Activated CD4-positive, alpha-beta T cell treated with anti-CD3 and anti-CD28 coated beads for 4 hours (primary cell): ENCODE measurements at regions not wholly inside any gene's neighbourhood (a gene's known extent, or its start where the extent isn't known, plus 50 kb on each side); places are given as distances from the start of the nearest gene placed in this dataset.
"Not testable (repeated sequence)": the region's sequence is repeated elsewhere in the genome, so short reads cannot be mapped to it uniquely, and the experiment has no call there.

Experiments
- DNase-seq, 2 donors: peaks; one replicate each; pipeline ENCODE4 v3.0.0-alpha.2; 2020

GRCh38 chr7:52465216-52465615 is 570.2 kb upstream of the POM121L12 start:
- DNase-seq, result no peak

- DNase-seq, result no peak
These were observed 572.1 kb upstream of the POM121L12 start for GRCh38 chr7:52463341-52463740.

DNA sequence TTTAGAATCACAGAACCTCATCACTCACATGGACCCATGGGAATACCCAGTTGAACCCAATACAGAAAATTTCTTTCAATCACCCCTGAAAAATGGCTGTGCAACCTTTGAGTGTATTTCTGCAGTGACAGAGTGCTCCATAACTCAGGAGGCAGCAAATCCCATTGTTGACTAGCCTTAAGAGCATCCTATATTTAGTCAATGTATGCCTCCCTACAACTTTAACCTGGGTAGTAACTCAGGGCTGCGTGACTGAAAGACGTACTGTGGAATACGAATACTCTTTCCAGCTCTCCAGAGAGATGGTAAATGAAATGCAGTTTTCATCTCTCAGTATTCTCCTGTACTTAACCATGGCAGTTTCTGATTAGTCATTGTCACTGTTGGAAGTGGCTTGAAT is 573.0 kb upstream of the POM121L12 start:
- no peak for DNase-seq

DNA sequence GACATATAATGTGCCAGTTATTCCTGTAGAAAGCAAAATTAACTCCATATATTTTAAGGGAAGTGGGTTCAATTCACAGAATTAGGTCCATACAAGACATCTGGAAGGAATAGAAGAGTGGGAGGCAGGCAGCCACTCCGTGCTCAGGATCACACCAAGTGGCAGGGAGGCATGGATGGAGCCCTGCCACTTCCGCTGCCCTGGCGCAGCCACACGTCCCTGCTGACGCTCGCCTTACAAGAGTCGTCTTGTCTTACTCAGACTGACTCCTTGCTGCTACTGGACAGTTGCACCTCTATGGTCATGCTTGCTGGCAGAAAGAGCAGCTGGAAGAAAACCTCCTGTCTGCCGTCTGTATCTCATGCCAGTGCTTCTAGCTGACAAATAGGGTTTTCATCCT is 579.9 kb upstream of the POM121L12 start:
- no peak for DNase-seq

DNA sequence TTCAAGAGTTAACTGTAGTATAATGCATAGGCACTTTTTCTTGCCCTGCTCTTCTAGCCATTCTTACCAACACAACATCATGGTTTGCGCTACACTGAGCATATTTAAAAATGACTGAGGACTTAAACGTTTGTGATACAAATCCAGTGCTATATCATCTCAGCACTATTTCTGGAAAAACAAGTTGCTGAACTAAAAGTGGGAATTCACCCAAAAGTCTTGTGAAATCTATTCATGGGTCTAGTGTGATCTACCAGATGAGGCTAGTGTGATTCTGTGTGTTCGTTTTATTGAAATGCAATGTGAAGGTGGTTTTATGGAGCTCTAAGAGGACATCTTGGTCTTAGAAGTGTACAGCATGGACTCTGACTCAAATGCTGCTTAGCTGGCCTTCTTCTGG is 584.6 kb upstream of the POM121L12 start:
- DNase-seq, result no peak

DNA sequence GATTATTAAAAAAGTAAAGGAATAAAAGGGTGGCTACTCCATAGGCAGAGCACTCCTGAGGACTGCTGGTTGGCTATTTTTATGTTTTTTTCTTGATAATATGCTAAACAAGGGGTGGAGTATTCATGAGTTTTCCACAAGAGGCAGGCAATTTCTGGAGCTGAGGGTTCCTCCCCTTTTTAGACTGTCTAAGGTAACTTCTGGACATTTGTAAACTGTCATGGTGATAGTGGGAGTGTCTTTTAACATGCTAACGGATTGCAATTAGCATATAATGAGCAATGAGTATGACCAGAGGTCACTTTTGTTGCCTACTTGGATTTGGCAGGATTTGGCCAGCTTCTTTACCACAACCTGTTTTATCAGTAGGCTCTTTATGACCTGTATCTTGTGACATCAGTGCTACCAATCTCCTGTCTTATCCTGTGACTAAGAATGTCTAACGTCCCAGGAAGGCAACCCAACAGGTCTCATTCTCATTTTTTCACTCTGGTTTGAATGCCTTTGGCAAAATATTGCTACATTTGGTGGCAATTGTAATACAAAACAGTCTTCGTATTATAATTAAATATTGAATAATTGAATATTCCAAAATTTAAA is 587.8 kb upstream of the POM121L12 start:
- no peak for DNase-seq

GRCh38 chr7:52436278-52436677 is 599.2 kb upstream of the POM121L12 start:
- DNase-seq, result no peak

DNA sequence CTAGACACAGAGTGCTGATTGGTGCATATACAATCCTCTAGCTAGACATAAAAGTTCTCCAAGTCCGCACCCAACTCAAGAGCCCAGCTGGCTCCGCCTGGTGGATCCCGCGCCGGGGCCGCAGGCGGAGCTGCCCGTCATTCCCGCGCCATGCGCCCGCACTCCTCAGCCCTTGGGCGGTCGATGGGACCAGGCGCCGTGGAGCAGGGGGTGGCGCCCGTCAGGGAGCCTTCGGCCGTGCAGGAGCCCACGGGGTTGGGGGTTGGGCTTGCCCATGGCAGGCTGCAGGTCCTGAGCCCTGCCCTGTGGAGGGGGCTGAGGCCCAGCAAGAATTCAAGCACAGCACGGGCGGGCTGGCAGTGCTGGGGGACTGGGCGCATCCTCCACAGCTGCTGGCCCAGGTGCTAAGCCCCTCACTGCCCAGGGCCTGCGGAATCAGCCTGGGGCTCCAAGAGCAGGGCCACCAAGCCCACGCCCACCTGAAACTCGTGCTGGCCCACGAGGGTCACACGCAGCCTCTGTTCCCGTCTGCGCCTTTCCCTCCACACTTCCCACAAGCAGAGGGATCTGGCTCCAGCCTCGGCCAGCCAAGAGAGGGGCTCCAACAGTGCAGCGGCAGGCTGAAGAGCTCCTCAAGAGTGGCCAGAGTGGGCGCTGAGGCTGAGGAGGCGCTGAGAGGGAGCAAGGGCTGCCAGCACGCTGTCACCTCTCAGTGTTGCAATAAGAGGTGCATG is 604.2 kb upstream of the POM121L12 start:
- DNase-seq, result no peak

DNA sequence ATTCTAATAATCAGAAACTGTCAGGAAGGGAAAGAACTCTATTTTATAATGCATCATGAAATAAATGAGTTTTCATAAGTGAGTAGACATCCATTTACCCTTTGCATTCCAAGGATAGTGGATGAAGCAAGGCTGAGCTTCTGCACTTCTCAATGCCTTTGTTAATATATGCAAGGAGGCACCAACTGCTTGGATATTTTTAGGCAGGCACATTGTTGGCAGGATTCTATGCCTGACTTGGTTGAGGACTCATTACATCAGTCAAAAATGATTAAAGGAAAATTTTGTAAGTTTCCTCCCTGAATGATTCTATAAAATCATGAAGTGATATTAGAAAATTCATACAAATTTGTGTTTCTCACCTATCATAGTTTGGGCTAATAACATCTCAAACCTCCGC is 612.2 kb upstream of the POM121L12 start:
- DNase-seq, result no peak

DNA sequence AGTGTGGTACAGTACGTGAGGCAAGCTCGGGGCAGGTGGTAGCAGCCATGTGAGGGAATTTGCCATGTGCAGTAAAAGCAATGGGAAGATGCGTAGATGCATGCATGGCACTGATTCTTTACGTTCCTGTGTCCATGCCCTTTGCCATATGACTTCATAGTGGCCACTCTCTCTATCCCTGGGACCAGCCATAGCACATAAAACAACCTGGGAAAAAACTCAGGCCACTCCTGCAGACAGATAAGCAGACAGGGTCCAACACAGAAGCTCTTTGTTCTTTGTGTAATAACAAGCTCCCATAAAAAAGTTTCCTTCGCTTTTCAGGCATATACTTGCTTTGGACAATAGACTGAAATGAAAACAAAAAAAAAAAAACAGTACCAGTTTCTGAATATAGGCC is 622.4 kb upstream of the POM121L12 start:
- DNase-seq, result no peak

DNA sequence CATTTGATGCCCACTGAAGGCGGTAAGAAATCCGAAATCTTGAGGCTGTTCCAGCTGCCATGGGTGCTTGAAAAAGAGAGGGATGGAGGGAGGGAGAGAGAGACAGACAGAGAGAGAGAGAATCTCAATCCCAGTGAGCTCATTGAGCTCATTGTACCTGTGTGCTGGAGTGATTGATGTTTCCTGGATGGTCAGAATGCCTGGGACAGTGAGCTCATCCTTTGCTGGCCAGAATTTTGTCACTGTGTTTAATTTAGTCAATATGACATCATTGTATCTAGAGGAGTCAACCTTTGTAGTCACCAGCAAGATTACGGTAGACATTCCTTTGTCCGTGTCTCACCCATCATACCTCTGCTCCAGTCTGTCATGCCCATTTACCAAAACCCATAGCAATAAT is 625.4 kb upstream of the POM121L12 start:
- DNase-seq, result no peak

DNA sequence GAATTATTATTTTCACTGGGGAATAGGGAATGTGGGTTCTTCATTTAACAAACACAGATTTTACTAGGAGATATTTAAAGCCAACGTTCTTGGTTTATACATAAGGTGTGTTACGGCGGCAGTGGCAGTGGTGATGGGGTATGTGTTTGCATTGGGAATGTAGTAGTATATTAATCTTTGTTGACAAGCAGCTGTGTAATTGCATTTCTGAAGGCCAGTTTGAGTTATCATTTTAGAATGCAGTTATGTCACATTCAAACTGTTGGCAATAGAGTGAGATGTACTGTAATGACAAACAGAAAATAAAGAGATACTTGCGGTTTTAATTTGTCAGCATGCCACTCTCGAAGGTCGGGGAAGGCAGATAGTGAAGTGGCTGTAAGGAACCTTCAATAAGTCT is 628.6 kb upstream of the POM121L12 start:
- no peak for DNase-seq

GRCh38 chr7:52382731-52383130 is 652.7 kb upstream of the POM121L12 start:
- no peak for DNase-seq

GRCh38 chr7:52369922-52370321 is 665.5 kb upstream of the POM121L12 start:
- DNase-seq, result no peak

- DNase-seq, result no peak
These were observed 670.1 kb upstream of the POM121L12 start for GRCh38 chr7:52365349-52365748.

- no peak for DNase-seq
These were observed 672.9 kb upstream of the POM121L12 start for GRCh38 chr7:52362521-52362920.

DNA sequence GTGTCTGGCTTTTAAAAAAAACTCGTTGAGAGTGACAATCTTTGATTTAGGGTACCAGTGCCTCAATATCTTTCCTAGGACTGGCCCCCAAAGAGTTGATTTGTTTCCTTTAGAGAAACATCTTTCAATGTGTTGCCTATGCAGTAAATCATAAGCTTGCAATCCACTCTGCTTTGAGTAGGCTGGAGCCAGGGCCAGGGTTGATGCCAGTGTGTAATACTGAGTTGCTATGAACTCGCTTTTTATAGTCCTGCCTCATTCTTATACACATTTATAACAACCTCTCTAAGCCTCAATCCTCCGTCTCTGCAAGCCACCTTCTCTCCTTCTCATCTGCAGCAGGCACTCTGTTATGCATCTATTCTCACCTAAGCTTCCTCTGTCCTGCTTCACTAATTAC is 674.9 kb upstream of the POM121L12 start:
- DNase-seq, result no peak

- DNase-seq, result no peak
These were observed 680.4 kb upstream of the POM121L12 start for GRCh38 chr7:52355053-52355452.

DNA sequence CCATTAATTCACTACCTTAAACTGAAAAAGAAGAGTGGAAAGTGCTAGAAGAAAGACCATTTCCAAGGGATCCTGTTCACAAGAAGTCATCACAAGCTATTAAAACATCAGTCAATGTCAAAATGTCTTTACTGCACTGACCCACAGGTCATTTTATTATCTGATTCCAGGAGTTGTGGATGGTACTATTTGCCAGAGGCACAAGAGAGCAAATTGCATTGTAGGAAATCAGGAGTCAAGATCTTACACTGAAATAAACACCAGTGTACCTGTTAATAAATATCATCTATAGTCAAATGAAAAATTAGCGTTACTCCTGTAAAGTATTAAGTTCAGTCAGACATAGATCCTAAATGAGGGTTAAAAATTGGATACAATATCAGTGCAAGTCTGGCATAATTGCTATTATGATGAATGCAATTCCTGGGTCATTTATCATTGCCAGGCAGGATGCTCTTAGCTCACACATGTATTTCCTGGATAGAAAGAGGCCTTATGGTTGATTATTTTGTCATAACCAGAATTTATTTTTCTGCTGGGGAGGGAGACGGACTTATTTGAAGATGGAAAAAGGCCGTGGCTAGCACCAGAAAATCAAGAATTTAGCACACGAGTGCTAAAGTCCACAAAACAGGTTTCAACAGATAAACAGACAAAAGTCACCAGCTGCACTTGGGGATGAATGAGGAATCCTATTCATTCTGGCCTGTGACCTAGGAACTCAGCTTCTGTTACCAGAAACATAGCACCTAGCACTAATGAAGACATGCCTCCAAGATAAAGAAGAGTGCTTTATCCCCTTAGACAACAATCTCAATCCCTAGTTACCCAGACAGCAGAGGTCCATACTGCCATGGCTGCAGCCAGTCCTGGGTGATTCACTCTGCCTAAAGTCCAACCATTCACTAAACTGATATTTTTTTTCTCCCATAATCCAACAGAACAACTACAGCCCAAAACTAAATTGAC is 683.1 kb upstream of the POM121L12 start:
- DNase-seq, result no peak

- no peak for DNase-seq
These were observed 691.4 kb upstream of the POM121L12 start for GRCh38 chr7:52344015-52344414.

DNA sequence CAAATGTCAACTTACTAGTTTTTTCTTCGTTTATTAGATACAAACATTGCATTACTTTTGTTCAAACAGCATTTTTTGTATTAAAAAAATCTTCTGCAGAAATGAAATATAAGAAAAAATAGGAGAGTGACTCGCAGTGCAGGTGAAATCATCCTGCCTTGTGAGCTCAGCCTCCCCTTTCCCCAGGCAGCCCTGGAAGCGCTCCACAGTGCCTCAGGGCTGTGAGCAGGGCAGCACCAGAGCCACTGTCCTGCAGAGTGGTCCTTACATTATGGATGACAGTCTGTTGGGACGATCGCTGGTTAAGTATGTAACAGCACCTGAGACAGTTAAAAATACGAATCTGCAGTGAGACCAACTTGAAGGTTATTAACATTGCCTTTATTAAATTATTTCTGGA is 695.4 kb upstream of the POM121L12 start:
- DNase-seq, result no peak

GRCh38 chr7:52328328-52328727 is 707.1 kb upstream of the POM121L12 start:
- not testable (repeated sequence) for DNase-seq

- no peak for DNase-seq
These were observed 710.2 kb upstream of the POM121L12 start for GRCh38 chr7:52325237-52325636.
